NCI-H1436 treated with DMSO at 0.1 percent for 48 hours (cell line): ENCODE measurements at regions not wholly inside any gene's neighbourhood (a gene's known extent, or its start where the extent isn't known, plus 50 kb on each side); places are given as distances from the start of the nearest gene placed in this dataset.
"Not testable (repeated sequence)": the region's sequence is repeated elsewhere in the genome, so short reads cannot be mapped to it uniquely, and the experiment has no call there.

Experiments
- DNase-seq: peaks from one replicate; lab custom pipeline; 2025; lab: John Stamatoyannopoulos, UW

- DNase-seq: no peak
Measured at GRCh38 chr21:28703861-28704260, 288.8 kb downstream of the LTN1 start.

- no peak for DNase-seq
Measured at GRCh38 chr21:28699596-28700259, 292.9 kb downstream of the LTN1 start.

GRCh38 chr21:28699186-28699585, 293.5 kb downstream of the LTN1 start:
- DNase-seq: no peak

GRCh38 chr21:28696844-28697410, 295.8 kb downstream of the LTN1 start:
- no peak for DNase-seq

- DNase-seq: no peak
Measured at GRCh38 chr21:28693476-28693875, 299.2 kb downstream of the LTN1 start.

GRCh38 chr21:28690196-28690595, 302.5 kb downstream of the LTN1 start:
- DNase-seq: no peak

- DNase-seq: no peak
Measured at GRCh38 chr21:28688381-28688780, 304.3 kb downstream of the LTN1 start.

- no peak for DNase-seq
Measured at GRCh38 chr21:28687586-28687985, 305.1 kb downstream of the LTN1 start.

GRCh38 chr21:28683982-28684752, 308.5 kb downstream of the LTN1 start:
- no peak for DNase-seq

- DNase-seq: not testable (repeated sequence)
Measured at GRCh38 chr21:28682884-28683283, 309.8 kb downstream of the LTN1 start.

GRCh38 chr21:28677096-28677495, 315.6 kb downstream of the LTN1 start:
- DNase-seq: not testable (repeated sequence)

GRCh38 chr21:28675331-28676041, 317.2 kb downstream of the LTN1 start:
- no peak for DNase-seq

GRCh38 chr21:28674763-28675162, 317.9 kb downstream of the LTN1 start:
- DNase-seq: no peak

GRCh38 chr21:28671549-28672195, 321.0 kb downstream of the LTN1 start:
- DNase-seq: no peak

GRCh38 chr21:28669971-28670653, 322.6 kb downstream of the LTN1 start:
- no peak for DNase-seq

GRCh38 chr21:28669321-28669720, 323.4 kb downstream of the LTN1 start:
- DNase-seq: no peak

- DNase-seq: no peak
Measured at GRCh38 chr21:28663754-28664153, 328.9 kb downstream of the LTN1 start.

- no peak for DNase-seq
Measured at GRCh38 chr21:28663111-28663693, 329.5 kb downstream of the LTN1 start.

GRCh38 chr21:28657566-28657965, 335.1 kb downstream of the LTN1 start:
- no peak for DNase-seq

- no peak for DNase-seq
Measured at GRCh38 chr21:28655471-28655870, 337.2 kb downstream of the LTN1 start.

- DNase-seq: no peak
Measured at GRCh38 chr21:28654406-28654805, 338.3 kb downstream of the LTN1 start.
